GM20000 (cell line): ENCODE measurements at regions not wholly inside any gene's neighbourhood (a gene's known extent, or its start where the extent isn't known, plus 50 kb on each side); places are given as distances from the start of the nearest gene placed in this dataset.
A peak's percentile ranks its signal among the peaks of the same experiment; 100 is the strongest.

Experiments
- DNase-seq: peaks from one replicate; pipeline ENCODE4 v3.0.0; 2012; ENCODE audit warnings: low spot score
- CTCF ChIP-seq: IDR thresholded peaks from 2 replicates; pipeline ENCODE4 v1.5.1; 2012; ENCODE audit warnings: mild to moderate bottlenecking, control low read depth; ENCODE audit errors: extremely low read depth, missing control alignments

- TF ChIP-seq CTCF: no peak
- DNase-seq: peak; percentile 14
These were observed 1509.6 kb downstream of the ADGRL3 start for GRCh38 chr4:62709618-62710252.

- TF ChIP-seq CTCF: no peak
- DNase-seq: no peak
These were observed 1506.3 kb downstream of the ADGRL3 start for GRCh38 chr4:62706423-62706822.

- DNase-seq: no peak
- no peak for TF ChIP-seq CTCF
These were observed 1483.9 kb downstream of the ADGRL3 start for GRCh38 chr4:62683799-62684566.

- no peak for DNase-seq
- no peak for TF ChIP-seq CTCF
These were observed 1476.8 kb downstream of the ADGRL3 start for GRCh38 chr4:62676962-62677361.

- DNase-seq: no peak
- no peak for TF ChIP-seq CTCF
These were observed 1470.4 kb downstream of the ADGRL3 start for GRCh38 chr4:62670514-62670913.

- no peak for TF ChIP-seq CTCF
- no peak for DNase-seq
These were observed 1461.7 kb downstream of the ADGRL3 start for GRCh38 chr4:62661821-62662220.

- no peak for DNase-seq
- TF ChIP-seq CTCF: no peak
These were observed 1455.9 kb downstream of the ADGRL3 start for GRCh38 chr4:62656006-62656405.
